GM19240 (cell line): ENCODE measurements at regions not wholly inside any gene's neighbourhood (a gene's known extent, or its start where the extent isn't known, plus 50 kb on each side); places are given as distances from the start of the nearest gene placed in this dataset.
A peak's percentile ranks its signal among the peaks of the same experiment; 100 is the strongest.

Source experiments
- DNase-seq: peaks from one replicate; pipeline ENCODE4 v3.0.0; 2011; ENCODE audit warnings: low spot score; ENCODE audit not compliant: insufficient read length

DNA sequence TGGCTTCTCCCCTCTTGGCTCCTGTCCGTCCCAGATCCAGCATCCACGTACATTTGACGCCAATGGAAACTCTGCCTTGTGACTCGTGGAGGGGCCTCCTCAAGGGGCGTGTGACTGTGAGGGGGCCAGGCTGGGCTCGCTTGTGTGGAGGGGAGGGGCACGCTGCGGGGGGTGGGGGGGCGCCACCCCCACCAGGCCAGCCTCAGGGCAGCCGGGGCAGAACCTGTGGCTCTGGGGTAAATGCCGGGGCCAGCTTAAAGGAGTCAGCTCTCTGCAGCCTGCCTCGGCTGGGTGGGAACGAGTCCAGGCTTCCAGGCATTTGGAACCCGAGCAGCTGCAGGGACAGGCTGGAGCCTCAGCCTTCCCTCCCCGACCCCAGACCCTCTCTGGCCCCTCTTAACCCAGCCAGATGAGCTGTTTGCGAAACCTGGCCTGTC is 94.1 kb downstream of the SIK1 start:
- DNase-seq: no peak

DNA sequence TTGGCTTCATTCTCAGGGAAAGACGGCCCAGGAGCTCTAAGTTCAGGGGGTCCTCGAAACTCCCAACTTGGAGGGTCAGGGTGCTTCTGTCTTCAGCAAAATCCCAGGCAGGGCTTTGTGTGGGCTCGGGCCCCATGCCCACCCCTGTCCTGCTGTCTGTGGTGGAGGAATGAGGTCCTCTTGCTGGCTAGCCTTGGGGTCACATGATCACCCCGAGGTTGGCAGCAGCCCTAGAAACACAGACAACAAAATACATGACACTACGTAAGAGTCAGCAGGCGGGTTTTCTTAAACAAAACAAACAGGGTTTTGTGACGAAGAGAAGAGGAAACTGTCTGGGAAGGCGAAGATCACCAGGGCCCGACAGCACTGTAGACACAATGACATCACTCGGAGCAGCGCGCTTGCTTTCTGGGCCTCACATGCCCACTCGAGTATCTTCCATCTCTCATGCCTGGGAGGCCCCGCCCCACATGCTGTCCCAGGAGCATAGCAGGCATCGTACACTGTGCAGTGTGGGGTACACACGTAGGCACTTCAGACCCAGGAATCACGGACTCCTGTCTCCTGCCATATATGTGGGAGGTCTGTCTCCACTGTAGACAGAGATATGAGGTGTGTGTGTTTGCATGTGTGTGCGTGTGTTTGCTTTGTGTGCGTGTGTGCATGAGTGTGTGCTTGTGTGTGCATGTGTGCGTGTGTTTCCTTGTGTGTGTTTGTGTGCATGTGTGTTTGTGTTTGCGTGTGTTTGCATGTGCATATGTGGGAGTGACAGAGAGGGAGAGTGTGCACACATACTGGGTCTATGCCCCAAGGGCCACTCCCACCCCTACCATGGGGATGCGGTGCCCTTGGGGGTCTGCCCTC is 94.7 kb downstream of the SIK1 start:
- DNase-seq: no peak

DNA sequence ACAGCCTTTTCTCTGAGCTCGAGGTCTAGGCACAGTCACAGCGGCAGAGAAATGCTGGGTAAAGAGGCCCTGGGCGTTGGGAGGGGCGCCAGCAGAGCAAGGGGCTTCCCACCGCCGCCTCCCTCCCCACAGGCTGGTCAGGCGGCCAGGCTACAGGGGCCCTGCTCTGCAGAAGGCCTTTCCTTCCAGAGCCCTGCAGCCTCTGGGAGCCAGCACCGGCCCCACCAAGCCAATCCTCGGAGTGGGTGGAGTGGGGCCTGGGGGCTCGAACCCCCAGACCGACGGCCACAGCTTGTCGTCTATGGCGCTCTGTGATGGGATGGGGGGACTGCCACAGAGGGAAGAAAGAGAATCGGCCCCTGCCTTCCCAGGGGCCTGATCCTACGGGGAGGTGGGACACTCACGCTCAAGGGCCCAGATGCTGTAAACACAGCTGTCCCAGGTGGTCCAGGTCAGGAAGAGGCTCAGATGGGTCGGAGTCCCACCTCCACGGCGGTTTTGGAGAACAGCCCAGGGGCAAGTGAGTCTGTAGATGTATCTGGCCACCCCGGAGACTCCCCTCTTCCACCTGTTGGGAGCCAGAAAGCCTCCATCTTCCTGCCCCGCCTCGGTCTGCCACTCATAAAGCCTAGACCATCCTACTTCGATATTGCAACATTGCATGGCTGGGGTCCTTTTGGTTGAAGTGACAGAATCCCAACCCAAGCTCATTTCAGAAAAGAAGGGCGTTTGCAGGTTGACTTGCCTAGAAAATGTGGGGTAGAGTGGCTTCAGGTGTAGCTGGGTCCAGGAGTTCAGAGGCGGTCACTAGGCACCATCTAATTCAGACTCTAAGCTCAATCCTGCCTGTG is 95.6 kb downstream of the SIK1 start:
- no peak for DNase-seq

DNA sequence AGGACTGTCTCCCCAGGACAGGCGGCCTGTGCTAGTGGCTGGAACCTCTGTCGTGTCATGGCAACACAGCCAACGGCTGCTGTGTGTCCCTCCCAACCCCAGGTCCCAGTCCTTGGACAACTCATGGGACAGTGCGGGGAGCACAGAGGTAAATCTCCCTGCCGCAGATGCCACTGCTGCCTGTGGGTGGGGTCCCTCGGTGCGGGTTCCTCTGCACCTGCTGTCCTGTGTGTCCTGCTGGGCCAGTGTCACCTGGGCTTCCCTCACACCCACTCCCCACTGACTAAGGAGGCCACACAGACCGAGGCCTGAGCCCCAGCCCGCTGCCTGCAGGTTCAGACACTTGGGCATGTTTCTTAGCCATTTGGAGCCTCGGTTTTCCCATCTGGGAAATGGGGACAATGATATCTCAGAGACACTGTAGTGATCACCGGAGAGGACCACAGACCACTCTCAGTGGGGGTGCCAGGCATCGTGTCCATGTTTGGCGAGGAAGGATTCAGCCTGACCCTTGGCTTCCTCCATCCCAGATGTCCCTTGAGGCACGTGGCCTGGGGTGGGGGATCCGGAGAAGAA is 96.5 kb downstream of the SIK1 start:
- no peak for DNase-seq

DNA sequence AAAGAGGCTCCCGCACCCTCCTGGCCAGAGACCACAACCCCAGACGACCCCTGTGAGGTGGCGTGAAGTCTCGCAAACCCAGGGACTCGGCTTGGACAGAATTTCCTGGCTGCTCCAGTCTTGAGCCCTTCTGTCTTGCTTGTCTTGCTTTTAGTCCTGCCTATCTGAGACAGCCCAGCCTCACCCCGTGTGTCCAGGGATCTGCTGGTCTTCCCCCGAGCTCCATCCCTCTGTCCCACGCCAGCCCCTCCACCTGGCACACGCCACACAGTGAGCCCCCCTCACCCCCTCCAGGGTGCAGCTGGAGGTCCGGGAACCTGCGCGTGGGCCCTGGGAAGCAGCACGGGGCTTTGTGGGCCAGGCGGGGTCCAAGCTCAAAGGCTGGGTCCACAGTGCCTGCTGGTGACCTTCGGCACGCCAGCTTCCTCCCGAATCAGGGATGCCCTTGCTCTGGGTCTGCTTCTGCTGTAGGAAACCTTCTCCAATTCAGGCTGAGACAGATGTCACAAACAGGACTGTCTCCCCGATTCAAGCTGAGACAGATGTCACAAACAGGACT is 97.1 kb downstream of the SIK1 start:
- DNase-seq: no peak

DNA sequence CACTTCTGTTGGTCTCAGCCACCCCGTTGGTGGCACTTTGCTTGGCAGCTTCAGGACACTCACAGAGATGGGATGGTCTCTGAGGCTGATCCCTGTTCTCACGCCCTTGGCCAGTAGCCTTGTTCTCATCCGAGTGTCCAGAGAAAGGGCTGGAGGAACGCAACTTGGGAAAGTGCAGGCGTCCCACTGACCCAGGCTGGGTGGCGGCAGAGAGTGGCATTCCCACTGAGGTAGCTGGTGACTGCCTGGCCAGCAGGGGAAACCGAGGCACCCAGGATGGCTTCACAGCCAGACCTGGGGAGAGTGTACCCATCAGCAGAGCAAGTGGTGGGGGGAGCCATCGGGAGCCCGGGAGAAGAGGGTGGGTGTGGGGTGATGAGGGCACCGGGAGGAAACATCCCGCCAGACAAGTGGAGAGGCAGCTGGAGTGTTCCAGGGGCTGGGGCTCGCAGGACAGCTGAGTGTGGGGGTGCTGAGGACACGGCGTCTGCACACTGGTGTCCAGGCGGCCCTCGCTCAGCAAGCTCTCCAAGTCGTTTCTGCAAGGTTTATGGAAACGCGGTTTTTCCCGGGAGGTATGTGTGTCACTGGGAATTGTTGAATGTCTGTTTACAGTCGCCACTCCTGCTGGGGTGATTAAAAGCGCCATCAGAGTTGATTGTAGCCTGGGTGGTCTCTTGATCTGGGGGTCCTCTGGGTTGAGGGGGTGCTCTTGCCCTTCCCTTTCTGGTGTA is 97.8 kb downstream of the SIK1 start:
- DNase-seq: no peak

DNA sequence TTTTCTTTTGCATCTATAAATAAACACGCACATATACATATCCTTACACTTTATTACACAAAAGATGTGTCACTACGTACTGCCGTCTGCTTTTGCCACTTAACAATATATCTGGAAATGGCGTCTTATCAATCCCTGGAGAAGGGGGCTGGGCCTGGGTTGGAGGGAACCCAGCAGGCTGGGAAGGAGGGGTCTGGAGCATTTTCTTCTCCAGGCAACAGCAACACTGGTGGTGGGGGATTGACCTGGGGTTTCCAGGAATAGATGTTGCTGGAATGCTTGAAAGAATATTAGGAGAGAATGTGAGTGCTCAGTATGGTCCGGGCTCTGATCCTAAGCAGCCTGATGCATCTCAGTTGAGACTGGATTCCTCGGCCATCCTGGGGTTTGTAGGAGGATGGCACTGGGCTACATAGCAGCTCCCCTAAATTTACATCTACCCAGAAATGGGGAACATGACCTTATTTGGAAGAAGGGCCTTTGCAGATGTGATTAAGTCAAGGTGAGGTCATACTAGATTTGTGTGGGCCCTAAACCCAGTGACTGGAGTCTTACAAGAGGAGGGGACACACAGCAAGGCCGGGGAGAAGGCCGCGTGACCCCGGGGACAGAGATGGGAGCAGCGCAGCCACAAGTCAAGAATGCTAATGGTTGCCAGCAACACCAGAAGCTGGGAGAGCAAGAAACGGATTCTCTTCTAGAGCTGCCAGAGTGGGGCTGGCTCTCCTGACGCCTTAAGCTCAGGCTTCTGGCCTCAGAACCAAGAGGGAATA is 98.6 kb downstream of the SIK1 start:
- DNase-seq: no peak

DNA sequence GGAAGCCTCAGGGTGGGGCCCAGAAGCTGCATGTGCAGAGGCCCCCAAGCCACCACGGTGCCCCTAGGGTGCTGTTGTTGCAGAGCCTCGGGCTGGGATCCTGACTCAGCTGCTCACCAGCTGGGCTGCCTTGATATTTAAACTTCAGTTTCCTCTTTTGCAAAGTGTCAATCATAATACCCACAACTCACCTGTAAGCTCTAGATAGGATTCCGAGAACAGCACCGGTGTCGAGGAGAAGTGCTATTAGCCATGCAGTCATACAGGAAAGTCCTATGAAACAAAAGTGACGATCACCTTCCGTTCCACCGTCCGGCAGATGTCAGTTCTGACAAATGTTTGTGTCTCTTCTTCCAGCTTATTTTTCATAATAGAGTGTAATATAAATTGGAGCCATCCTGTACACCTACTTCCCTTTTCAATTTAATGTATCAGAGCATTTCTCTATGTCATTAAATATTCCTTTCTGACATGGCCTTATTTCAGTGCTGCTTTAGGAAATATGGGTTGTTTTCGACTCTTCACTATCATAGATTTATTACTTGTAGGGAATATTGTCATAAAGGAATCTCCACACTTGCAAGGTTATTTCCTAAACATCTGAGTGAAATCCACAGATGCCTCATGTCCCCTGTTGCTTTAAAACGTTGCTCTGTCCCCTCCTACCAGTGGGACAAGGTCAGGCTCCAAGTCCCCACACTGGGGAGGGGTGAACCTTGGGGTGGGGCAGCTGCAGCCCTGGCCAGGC is 100.8 kb downstream of the SIK1 start:
- DNase-seq: peak; percentile 43

DNA sequence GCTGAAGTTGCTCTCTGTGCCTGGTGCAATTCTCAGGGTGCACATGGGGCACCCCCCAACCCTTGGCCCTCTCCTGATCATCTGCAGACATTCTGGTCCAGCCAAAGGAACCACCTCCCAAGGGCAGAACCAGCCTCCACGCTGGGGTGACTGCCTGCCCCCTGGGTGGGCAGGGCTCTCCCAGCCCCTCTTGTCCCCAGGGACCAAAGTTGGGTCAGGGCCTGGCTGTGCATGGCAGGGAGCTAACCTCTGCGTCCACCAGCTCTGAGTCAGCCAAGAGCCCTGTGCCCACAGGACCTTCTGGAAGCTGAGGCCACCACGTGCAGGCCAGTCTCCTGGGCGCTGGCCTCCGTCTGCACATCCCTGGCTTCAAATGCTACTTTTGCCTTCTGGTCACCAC is 101.9 kb downstream of the SIK1 start:
- DNase-seq: no peak

DNA sequence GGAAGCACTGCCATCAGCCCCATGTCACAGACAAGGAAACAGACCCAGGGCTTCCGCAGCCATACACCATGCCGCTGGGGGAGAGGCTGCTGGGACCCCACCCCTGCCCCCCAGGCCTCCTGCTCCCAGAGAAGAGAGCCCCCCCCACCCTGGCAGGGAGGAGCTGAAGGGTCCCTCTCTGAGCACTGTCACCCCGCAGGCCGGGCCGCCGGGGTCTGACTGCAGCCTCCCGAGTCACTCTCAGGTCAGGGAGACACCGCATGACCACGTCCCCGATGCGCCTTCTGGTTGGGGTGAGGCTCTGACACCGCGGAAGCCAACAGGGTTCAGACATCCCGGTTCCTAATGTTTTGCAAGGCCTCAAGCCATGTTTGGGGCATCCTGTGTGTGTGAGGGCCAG is 102.3 kb downstream of the SIK1 start:
- no peak for DNase-seq

DNA sequence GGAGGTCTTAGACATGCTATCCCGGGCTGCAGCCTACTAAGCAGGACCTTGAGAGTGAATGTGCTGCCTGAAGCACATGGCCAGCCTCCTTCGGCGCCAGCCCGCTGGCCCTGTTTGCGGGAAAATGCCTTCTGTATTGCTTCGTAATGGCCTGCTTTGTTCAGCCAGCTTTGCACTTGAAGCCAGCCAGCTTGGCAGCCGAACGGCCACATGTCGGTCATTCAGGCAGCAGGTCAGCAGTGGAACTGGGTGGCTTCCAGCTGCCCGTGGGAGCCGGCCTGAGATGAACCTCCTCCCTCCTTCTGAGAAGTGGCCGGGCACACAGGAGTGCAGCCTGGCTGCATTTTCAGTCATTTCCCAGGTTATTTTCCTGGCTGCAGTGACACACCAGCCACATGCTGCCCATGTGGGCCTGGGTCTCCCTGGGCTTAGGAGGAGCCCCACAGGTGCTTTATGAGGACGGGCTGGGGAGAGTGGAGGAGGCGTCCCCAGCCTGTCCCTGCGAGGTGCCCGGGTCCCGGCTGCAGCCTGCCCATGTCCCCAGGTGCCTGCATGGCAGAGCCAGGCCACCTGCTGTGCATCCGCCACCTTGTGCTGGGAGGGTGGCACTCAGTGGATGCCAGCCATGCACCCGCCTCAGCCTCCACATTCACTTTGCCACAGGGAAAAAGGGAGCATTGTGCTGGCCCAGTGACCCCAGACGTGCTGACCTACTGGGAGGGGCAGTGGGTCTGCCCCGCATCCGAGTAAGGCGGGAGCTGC is 103.5 kb downstream of the SIK1 start:
- DNase-seq: no peak

DNA sequence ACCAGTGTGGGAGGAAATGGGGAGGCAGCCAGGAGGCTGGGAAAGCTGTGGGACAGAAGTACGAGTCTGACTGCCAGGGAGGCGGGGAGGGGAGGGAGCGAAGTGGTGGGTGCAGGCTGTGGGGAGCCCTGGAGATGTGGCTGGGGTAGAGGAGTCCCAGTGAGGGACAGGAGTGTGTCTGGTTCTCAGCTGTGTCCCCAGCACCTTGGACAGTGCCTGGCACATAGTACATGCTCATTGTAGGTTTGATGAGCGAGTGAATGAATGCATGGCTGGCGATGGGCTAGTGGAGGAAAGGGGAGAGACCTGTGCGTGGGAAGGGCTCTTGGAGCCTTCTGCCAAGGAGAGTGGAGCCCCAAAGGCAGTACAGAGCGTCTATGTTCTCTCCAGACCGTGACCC is 104.1 kb downstream of the SIK1 start:
- DNase-seq: no peak

DNA sequence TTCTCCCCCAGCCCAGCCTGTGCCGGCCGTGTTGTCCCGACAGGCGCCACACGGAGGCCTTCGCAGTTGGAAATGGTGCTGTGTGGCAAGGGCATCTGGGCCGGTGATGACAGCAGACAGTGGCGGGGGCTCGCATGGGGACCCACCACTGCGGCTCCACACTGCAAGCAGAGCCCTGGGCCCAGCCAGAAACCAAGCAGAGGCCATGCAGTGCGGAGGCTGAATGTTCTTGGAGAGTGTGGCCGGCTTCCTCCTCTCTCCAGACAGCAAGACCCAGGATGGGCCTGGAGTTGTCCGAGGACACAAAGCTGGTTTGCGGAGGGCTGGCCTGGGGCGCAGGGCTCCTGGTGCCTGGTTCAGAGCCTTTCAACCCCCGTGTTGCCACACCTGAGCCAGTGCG is 104.6 kb downstream of the SIK1 start:
- DNase-seq: no peak

DNA sequence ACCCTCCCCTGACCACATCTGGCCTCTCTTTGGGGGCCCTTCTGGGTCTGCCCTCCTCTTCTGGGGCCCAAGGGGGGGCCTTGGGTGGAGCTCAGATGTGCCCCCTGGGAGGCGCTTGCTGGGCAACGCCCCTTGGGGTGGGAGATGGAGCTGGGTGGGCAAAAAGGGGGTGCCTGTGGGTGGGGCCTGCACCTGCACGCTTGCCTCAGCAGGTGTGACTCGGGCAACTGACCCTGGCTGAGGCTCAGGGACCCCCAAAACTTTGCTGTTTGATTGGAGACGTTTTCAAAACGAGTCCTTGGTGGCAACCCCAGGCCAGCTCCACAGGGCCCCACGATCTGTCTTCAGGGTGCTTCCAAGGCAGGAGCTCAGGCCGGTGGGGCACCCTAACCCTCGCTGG is 105.3 kb downstream of the SIK1 start:
- no peak for DNase-seq

DNA sequence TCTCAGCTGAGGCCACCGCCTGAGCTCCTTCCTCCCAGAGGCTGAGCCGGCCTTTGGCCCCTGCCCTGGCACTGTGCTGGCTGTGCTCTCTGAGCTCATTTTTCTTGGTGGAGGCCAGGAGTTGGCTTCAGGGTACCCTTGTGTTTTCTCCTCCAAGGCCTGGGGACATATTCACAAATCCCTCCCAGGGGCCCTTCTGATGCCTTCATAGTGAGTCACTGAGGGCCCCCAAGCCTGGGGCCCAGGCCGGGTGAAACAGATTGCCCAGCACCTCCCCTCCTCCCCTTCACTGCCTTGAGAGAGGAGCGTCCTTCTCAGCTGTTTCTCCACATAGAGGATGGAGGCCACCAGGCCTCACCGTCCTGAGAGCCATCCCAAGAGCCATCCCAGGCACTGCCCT is 105.8 kb downstream of the SIK1 start:
- no peak for DNase-seq

DNA sequence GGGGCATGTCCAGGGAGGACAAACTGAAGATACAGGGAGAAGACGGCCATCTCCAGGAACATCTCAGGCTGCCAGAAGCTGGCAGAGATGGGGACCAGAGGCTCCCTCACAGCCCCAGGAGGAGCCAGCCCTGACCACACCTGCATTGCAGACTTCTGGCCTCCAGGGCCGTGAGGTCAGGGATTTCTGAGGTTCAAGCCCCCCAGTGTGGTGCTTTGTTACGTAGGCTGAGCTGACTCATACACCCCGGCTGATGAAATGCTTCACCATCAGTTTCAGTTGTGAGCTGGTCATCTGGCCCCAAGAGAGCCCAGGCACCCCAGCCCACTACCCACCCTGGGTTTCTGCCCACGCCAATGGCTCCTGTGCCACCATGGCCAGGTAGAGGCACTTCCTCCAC is 106.4 kb downstream of the SIK1 start:
- no peak for DNase-seq

DNA sequence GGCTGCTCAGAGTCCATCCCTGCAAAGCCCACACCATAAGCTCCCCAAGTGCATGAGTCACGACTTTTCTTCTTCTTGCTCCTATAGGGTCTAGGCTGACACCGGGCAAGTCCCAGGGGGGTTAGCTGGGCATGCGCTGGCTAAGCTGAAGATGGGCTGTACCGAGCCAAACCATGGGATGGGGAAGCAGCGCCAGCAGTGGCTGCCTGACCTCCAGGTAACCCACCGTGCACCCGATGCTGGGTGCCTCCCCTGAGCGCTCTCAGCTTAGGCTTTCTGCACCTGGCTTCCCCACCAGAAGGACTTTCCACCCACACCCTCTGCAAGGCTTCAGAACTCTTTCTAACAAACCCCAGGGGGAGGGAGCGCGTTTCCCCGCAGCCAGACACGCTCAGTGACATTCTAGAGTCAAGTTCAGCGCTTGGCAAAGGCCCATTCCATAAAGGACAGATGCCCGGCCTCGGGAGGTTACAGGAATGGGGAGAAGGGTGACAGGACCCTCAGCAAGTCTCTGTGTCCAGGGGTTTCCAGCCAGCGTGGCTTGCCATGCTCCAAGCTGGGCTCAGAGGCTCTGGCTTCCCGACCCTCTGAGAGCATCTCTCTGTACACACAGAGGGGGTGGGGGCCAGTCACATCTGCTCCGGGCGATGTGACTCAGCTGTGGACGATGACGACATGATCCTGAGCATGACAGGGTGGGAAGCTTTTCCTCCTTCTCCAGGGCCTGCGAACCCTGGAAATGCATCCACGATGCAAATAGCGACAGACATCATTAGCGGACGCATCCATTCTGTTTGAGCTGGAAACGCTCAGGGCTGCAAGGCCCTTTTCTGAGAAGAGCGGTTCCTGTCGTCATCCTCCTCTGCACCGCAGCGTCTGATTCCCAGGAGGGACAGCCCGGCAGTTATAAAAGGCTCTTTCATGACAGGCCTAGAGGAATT is 107.8 kb downstream of the SIK1 start:
- DNase-seq: no peak

DNA sequence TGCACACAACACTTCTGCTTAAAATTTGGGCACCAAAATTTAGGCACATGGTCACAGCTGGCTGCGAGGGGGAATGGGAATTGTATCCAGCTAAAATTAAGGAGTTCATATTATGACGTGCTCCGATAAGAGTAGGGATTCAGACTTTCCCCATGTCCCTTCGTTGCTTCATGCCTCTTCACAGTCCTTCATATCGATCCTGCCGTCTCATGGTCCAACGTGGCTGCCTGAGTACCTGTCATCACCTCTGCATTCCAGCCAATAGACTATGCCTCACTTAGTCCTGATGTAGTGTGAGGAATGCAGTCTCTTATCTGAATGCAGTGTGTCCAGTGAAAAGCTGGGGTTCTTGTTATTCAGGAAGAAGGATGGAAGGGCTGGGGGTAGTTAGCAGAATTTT is 108.6 kb downstream of the SIK1 start:
- DNase-seq: no peak
